Activated gamma-delta T cell treated with Interleukin-2 at 50 U/mL for 16 hours (primary cell): ENCODE measurements at regions not wholly inside any gene's neighbourhood (a gene's known extent, or its start where the extent isn't known, plus 50 kb on each side); places are given as distances from the start of the nearest gene placed in this dataset.

Source experiments
- DNase-seq: peaks from one replicate; pipeline ENCODE4 v3.0.0-alpha.2; 2020

- DNase-seq: no peak
These were observed 200.9 kb upstream of the MID1 start for GRCh38 chrX:10821293-10821692.

GRCh38 chrX:10828036-10828435, 207.7 kb upstream of the MID1 start:
- DNase-seq: no peak

GRCh38 chrX:10828640-10829039, 208.3 kb upstream of the MID1 start:
- no peak for DNase-seq

GRCh38 chrX:10831716-10832502, 211.5 kb upstream of the MID1 start:
- no peak for DNase-seq

- no peak for DNase-seq
These were observed 213.1 kb upstream of the MID1 start for GRCh38 chrX:10833299-10834169.

GRCh38 chrX:10841579-10841978, 221.2 kb upstream of the MID1 start:
- no peak for DNase-seq

GRCh38 chrX:10842646-10843045, 222.3 kb upstream of the MID1 start:
- DNase-seq: no peak

- DNase-seq: no peak
These were observed 226.9 kb upstream of the MID1 start for GRCh38 chrX:10847333-10847732.

GRCh38 chrX:10851809-10852208, 231.4 kb upstream of the MID1 start:
- no peak for DNase-seq

GRCh38 chrX:10854594-10854993, 234.2 kb upstream of the MID1 start:
- no peak for DNase-seq

GRCh38 chrX:10855845-10856244, 235.5 kb upstream of the MID1 start:
- no peak for DNase-seq

- DNase-seq: no peak
These were observed 236.4 kb upstream of the MID1 start for GRCh38 chrX:10856797-10857196.

- no peak for DNase-seq
These were observed 239.0 kb upstream of the MID1 start for GRCh38 chrX:10859353-10859752.

GRCh38 chrX:10875995-10876394, 235.1 kb upstream of the HCCS start:
- DNase-seq: no peak

- no peak for DNase-seq
These were observed 228.6 kb upstream of the HCCS start for GRCh38 chrX:10882484-10882883.

GRCh38 chrX:10884246-10884645, 226.9 kb upstream of the HCCS start:
- DNase-seq: no peak

- no peak for DNase-seq
These were observed 218.4 kb upstream of the HCCS start for GRCh38 chrX:10892621-10893225.

GRCh38 chrX:10893366-10893765, 217.8 kb upstream of the HCCS start:
- no peak for DNase-seq

GRCh38 chrX:10893976-10894375, 217.2 kb upstream of the HCCS start:
- no peak for DNase-seq

GRCh38 chrX:10897768-10898167, 213.4 kb upstream of the HCCS start:
- DNase-seq: no peak

GRCh38 chrX:10900585-10901289, 210.4 kb upstream of the HCCS start:
- DNase-seq: no peak

- no peak for DNase-seq
These were observed 209.9 kb upstream of the HCCS start for GRCh38 chrX:10901290-10901633.

- DNase-seq: no peak
These were observed 209.1 kb upstream of the HCCS start for GRCh38 chrX:10902001-10902400.
